ENCODE measurements at regions not wholly inside any gene's neighbourhood (a gene's known extent, or its start where the extent isn't known, plus 50 kb on each side); places are given as distances from the start of the nearest gene placed in this dataset.
"Not testable (repeated sequence)": the region's sequence is repeated elsewhere in the genome, so short reads cannot be mapped to it uniquely, and the experiment has no call there.

GRCh38 chr1:238384381-238384780, 493.7 kb upstream of the ZP4 start (continued):
- TF ChIP-seq REST (IDR thresholded peaks at IDR 0.05) (no peak), FOXA2 (IDR thresholded peaks at IDR 0.05) (no peak), YY1 (IDR thresholded peaks at IDR 0.05) (no peak), TAF1 (conservative IDR thresholded peaks at IDR 0.05) (no peak), RXRA (IDR thresholded peaks at IDR 0.05) (no peak)

GRCh38 chr1:238380167-238380566, 489.4 kb upstream of the ZP4 start:
- WGBS, result 94% methylated on average over 2 of the region's 2 CpGs
- Histone ChIP-seq H3K9me3 (ENCODE audit: control insufficient read depth in 4 of 4, low read length in 3 of 4) (no peaks in the 10 kb centered on the region), H3K27ac (ENCODE audit: low read depth in 1 of 2, low read length in 2 of 2) (no peak overlapping the region), H3K9ac (ENCODE audit: low read depth in 1 of 2, low read length in 2 of 2) (no peak overlapping the region), H3K4me3 (ENCODE audit: low read depth in 1 of 3, low read length in 3 of 3) (no peak overlapping the region), H3K27me3 (ENCODE audit: control insufficient read depth in 4 of 4, insufficient read depth in 4 of 4, low read length in 3 of 4) (no peaks in the 10 kb centered on the region), H3K4me1 (ENCODE audit: control insufficient read depth in 4 of 4, insufficient read depth in 4 of 4, low read length in 3 of 4) (peaks cover 0 to 2% (median 0%) of the 10 kb centered on the region in 4 donors), H3K36me3 (ENCODE audit: control insufficient read depth in 4 of 4, insufficient read depth in 3 of 4, low read depth in 1 of 4, low read length in 3 of 4) (no peaks in the 10 kb centered on the region)
- TF ChIP-seq MAX (IDR thresholded peaks at IDR 0.05) (no peak), NR2F2 (IDR thresholded peaks at IDR 0.05) (no peak), HNF4A (conservative IDR thresholded peaks at IDR 0.05) (no peak), ATF3 (IDR thresholded peaks at IDR 0.05) (no peak), FOXA2 (IDR thresholded peaks at IDR 0.05) (no peak), RXRA (IDR thresholded peaks at IDR 0.05) (no peak), GABPA (IDR thresholded peaks at IDR 0.05 in 1 of 2, conservative IDR thresholded peaks at IDR 0.05 in 1 of 2) (no peak), SP1 (IDR thresholded peaks at IDR 0.05) (no peak), EGR1 (IDR thresholded peaks at IDR 0.05; ENCODE audit: low read depth in 2 of 2) (no peak)
- TF ChIP-seq, protein P1, sequence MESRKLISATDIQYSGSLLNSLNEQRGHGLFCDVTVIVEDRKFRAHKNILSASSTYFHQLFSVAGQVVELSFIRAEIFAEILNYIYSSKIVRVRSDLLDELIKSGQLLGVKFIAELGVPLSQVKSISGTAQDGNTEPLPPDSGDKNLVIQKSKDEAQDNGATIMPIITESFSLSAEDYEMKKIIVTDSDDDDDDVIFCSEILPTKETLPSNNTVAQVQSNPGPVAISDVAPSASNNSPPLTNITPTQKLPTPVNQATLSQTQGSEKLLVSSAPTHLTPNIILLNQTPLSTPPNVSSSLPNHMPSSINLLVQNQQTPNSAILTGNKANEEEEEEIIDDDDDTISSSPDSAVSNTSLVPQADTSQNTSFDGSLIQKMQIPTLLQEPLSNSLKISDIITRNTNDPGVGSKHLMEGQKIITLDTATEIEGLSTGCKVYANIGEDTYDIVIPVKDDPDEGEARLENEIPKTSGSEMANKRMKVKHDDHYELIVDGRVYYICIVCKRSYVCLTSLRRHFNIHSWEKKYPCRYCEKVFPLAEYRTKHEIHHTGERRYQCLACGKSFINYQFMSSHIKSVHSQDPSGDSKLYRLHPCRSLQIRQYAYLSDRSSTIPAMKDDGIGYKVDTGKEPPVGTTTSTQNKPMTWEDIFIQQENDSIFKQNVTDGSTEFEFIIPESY (IDR thresholded peaks at IDR 0.05), result no peak
- TF ChIP-seq, protein P2, sequence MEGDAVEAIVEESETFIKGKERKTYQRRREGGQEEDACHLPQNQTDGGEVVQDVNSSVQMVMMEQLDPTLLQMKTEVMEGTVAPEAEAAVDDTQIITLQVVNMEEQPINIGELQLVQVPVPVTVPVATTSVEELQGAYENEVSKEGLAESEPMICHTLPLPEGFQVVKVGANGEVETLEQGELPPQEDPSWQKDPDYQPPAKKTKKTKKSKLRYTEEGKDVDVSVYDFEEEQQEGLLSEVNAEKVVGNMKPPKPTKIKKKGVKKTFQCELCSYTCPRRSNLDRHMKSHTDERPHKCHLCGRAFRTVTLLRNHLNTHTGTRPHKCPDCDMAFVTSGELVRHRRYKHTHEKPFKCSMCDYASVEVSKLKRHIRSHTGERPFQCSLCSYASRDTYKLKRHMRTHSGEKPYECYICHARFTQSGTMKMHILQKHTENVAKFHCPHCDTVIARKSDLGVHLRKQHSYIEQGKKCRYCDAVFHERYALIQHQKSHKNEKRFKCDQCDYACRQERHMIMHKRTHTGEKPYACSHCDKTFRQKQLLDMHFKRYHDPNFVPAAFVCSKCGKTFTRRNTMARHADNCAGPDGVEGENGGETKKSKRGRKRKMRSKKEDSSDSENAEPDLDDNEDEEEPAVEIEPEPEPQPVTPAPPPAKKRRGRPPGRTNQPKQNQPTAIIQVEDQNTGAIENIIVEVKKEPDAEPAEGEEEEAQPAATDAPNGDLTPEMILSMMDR (IDR thresholded peaks at IDR 0.05; ENCODE audit: low read depth, low read length, missing input control), result no peak
- no peak for DNase-seq (ENCODE audit: low spot score)

GRCh38 chr1:238379446-238379845, 488.7 kb upstream of the ZP4 start:
- H3K9me3 ChIP-seq (ENCODE audit: control insufficient read depth in 4 of 4, low read length in 3 of 4); H3K4me3 ChIP-seq (ENCODE audit: low read depth in 1 of 3, low read length in 3 of 3); H3K27me3 ChIP-seq (ENCODE audit: control insufficient read depth in 4 of 4, insufficient read depth in 4 of 4, low read length in 3 of 4); H3K36me3 ChIP-seq (ENCODE audit: control insufficient read depth in 4 of 4, insufficient read depth in 3 of 4, low read depth in 1 of 4, low read length in 3 of 4); H3K4me1 ChIP-seq (ENCODE audit: control insufficient read depth in 4 of 4, insufficient read depth in 4 of 4, low read length in 3 of 4); H3K27ac ChIP-seq (ENCODE audit: low read depth in 1 of 2, low read length in 2 of 2); DNase-seq (ENCODE audit: low spot score); H3K9ac ChIP-seq (ENCODE audit: low read depth in 1 of 2, low read length in 2 of 2): not testable (repeated sequence)
- WGBS, result 97% methylated on average over 8 of the region's 9 CpGs
